Stomach (tissue), 8 donors: ENCODE measurements at regions not wholly inside any gene's neighbourhood (a gene's known extent, or its start where the extent isn't known, plus 50 kb on each side); places are given as distances from the start of the nearest gene placed in this dataset.

Experiments
- DNase-seq, 2 donors: peaks; one replicate each; pipeline versions ENCODE4 v3.0.0 to v3.0.0-alpha.2; 2013 to 2019
- H3K27ac ChIP-seq, 5 donors: fragments of 200-600 bp in 4 of 5; sonication (generic) in 4 of 5; one replicate each; pipeline ENCODE4 v1.5.1; 2013 to 2019; ENCODE audit warnings: mild to moderate bottlenecking in 1 of 5, moderate library complexity in 1 of 5
- H3K27me3 ChIP-seq, 3 donors: fragments of 200-600 bp; sonication (generic); one replicate each; pipeline ENCODE4 v1.5.1; 2017 to 2019; ENCODE audit warnings: mixed run types in 1 of 3
- H3K36me3 ChIP-seq, 4 donors: fragments of 200-600 bp; sonication (generic); 1 replicate in 3 of 4; 2 replicates in 1 of 4; pipeline ENCODE4 v1.5.1; 2016 to 2019
- H3K4me1 ChIP-seq, 4 donors: fragments of 200-600 bp; sonication (generic); one replicate each; pipeline ENCODE4 v1.5.1; 2016 to 2019
- H3K4me3 ChIP-seq, 4 donors: fragments of 200-600 bp; sonication (generic) in 3 of 4; one replicate each; pipeline ENCODE4 v1.5.1; 2016 to 2019; ENCODE audit warnings: mild to moderate bottlenecking in 1 of 4
- H3K9me3 ChIP-seq, 4 donors: fragments of 200-600 bp; sonication (generic); one replicate each; pipeline ENCODE4 v1.5.1; 2016 to 2019
- EP300 ChIP-seq: sonication (generic); formaldehyde crosslinking; IDR thresholded peaks from one replicate; pipeline ENCODE4 v1.6.1; 2017; ENCODE audit warnings: antibody characterized with exemption
- POLR2A ChIP-seq, 4 donors: fragments of 450-650 bp; IDR thresholded peaks; one replicate each; pipeline ENCODE4 v1.6.1; 2016; ENCODE audit warnings: antibody characterized with exemption in 4 of 4, control low read depth in 2 of 4, mild to moderate bottlenecking in 1 of 4, moderate library complexity in 1 of 4
- POLR2AphosphoS5 ChIP-seq, 3 donors: sonication (generic); formaldehyde crosslinking; IDR thresholded peaks; one replicate each; pipeline ENCODE4 v1.6.1; 2016; ENCODE audit warnings: antibody characterized with exemption in 3 of 3
- WGBS, 5 donors: extraction: QIAGEN DNeasy Blood & Tissue Kit in 3 of 5; methylation state at CpG; one replicate each; pipeline versions ENCODE4 v1.1.5 to v1.1.7; 2013 to 2018; 5-methylcytosine and 5-hydroxymethylcytosine counted together
- intact Hi-C: fragments of 100-400 bp; cut with DNase I; formaldehyde crosslinking; loops from one replicate; pipeline ENCODE4 v1.15.1; 2023; ENCODE audit warnings: low total_unique reads
- TF ChIP-seq, protein P1 (sequence below), 7 experiments: fragments of 450-650 bp in 4 of 7; fragments of 200-600 bp in 3 of 7; sonication (generic) in 3 of 7; IDR thresholded peaks; one replicate each; pipeline ENCODE4 v1.5.1; 2016 to 2019; ENCODE audit warnings: antibody characterized with exemption in 7 of 7, control low read depth in 2 of 7, mild to moderate bottlenecking in 1 of 7
- donor health status: healthy with polysubstance abuse.
- donor health status: Bipolar disorder and iron deficiency.
- donor health status: healthy.

DNA sequence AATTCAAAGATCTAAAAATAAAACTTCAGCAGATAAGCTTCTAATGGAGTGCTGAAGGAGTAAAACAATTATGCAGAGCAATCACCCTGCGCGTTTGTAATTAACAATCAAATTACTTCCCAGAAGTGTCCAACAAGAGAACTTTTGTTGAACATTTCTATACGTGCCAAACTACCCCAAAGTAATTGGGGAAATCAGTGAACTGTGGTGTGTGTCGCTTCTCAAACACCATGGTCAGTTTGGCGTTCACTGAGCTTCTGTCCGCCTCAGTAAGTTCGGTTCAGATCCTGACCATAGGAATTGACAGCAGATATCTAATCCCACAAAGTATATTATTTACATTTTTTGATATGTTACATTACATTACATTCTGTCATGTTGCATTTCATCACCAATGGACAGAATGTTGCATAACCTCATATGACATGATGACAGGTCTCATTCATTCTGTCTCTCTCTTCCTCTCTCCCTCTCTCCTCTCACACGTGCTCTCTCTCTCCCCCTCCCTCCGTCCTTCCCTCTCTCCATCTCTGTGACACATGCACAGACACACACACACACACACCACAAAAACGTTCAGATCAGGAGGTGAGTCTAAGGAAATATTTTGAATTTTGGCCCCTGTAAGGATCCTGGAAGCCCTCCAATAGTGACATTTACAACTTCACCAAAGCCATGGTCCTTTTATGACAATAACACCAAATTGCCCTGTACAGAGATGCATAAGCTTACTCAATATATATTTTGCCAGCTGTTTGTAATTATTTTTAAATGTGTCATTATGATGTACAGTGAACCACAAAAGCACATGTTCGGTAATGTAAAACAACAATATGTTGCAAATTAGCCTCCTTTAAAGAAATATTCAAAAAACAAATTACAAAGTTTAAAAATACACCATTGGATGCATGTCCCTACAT is 269.2 kb downstream of the FIGN start:
- DNase-seq = no peak
- no peaks in the 10 kb centered on the region for H3K9me3 ChIP-seq
- no peak overlapping the region for H3K27ac ChIP-seq
- intact Hi-C loops = no loop called here
- H3K36me3 ChIP-seq = no peaks in the 10 kb centered on the region
- no peaks in the 10 kb centered on the region for H3K27me3 ChIP-seq
- H3K4me1 ChIP-seq = peaks cover 0 to 4% (median 0%) of the 10 kb centered on the region in 4 donors
- TF ChIP-seq POLR2AphosphoS5 (IDR thresholded peaks at IDR 0.05) (no peak), POLR2A (IDR thresholded peaks at IDR 0.05) (no peak)
- TF ChIP-seq, protein P1, sequence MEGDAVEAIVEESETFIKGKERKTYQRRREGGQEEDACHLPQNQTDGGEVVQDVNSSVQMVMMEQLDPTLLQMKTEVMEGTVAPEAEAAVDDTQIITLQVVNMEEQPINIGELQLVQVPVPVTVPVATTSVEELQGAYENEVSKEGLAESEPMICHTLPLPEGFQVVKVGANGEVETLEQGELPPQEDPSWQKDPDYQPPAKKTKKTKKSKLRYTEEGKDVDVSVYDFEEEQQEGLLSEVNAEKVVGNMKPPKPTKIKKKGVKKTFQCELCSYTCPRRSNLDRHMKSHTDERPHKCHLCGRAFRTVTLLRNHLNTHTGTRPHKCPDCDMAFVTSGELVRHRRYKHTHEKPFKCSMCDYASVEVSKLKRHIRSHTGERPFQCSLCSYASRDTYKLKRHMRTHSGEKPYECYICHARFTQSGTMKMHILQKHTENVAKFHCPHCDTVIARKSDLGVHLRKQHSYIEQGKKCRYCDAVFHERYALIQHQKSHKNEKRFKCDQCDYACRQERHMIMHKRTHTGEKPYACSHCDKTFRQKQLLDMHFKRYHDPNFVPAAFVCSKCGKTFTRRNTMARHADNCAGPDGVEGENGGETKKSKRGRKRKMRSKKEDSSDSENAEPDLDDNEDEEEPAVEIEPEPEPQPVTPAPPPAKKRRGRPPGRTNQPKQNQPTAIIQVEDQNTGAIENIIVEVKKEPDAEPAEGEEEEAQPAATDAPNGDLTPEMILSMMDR (IDR thresholded peaks at IDR 0.05) = no peak
- WGBS, 5 donors = 72 to 76% (median 75%) methylated on average over 11 of the region's 11 CpGs
- H3K4me3 ChIP-seq = no peak overlapping the region

DNA sequence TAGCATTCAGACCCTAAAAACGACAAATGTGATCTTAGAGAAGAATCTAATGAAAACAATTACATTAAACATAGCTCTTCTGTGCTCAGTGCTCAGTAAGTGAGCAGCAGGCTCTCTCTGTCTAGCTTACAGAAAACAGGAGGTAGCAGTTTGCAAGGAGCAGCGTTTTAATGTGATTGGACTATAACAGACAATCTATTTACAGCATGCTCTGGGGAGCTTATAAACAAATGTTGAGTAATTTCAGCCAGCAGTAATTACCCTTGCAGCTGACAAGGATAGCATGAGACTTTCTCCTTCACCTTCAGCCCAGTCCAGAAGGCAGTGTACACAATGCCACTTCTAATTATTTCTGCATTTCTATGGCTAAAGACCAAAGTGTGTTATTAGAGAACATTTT is 270.4 kb downstream of the FIGN start:
- H3K4me1 ChIP-seq = peaks cover 0 to 4% (median 0%) of the 10 kb centered on the region in 4 donors
- 14 to 32% (median 20%) methylated on average over 2 of the region's 2 CpGs for WGBS, 5 donors
- H3K9me3 ChIP-seq = no peaks in the 10 kb centered on the region
- no peak for TF ChIP-seq POLR2A (IDR thresholded peaks at IDR 0.05)
- no peak for TF ChIP-seq POLR2AphosphoS5 (IDR thresholded peaks at IDR 0.05)
- no peak for TF ChIP-seq EP300
- TF ChIP-seq, protein P1 (IDR thresholded peaks at IDR 0.05) = no peak
- no peaks in the 10 kb centered on the region for H3K27me3 ChIP-seq
- DNase-seq = peak in 1 of 2 donors; percentile 55
- H3K27ac ChIP-seq = no peak overlapping the region
- intact Hi-C loops = no loop called here
- H3K36me3 ChIP-seq = no peaks in the 10 kb centered on the region
- no peak overlapping the region for H3K4me3 ChIP-seq

DNA sequence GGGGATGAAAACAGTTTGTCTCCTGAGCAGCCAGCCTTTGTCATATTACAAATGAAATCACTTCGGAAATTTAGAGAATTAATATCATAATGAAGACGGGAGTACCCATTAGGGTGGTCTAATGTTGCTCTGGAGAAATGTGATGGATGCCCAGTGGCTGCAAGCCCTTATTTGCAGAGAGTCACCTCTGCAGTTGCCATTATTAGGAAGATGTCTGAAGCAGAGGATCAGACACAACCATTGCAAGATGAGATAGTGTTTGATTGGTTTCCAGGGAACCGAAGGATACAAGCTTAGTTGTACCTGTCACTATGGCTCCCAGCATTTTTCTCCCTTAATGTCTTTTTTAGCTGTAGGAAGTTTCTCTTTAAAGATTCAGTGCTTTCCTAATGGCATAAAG is 272.4 kb downstream of the FIGN start:
- H3K36me3 ChIP-seq = no peaks in the 10 kb centered on the region
- no peak for DNase-seq
- peaks cover 0 to 4% (median 0%) of the 10 kb centered on the region in 4 donors for H3K4me1 ChIP-seq
- no peaks in the 10 kb centered on the region for H3K9me3 ChIP-seq
- no peak overlapping the region for H3K4me3 ChIP-seq
- H3K27ac ChIP-seq = no peak overlapping the region
- 91 to 97% (median 95%) methylated on average over 3 of the region's 3 CpGs for WGBS, 5 donors
- no peaks in the 10 kb centered on the region for H3K27me3 ChIP-seq
- intact Hi-C loops = no loop called here
- no peak for TF ChIP-seq POLR2A (IDR thresholded peaks at IDR 0.05)
- TF ChIP-seq EP300 = no peak

DNA sequence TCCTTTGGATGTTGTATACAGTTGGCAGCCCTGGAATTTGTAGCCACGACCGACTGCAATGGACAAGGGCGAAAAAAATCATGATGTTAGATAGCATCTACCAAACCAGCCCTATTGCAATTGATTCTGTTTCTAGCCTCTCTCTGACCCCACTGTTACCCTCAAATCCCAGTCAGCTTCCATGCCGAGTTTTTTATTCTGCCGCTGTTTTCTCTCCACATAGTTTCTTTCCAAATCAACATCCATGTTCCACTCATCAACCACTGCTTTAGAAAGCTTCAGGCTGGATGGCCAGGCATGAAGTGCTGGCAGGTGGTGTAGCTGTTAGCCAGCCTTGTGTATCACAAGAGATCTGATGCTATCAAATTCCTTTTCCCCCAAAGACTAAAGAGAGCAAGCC is 272.8 kb downstream of the FIGN start:
- intact Hi-C loops = no loop called here

More for the DNA sequence above, 272.8 kb downstream of the FIGN start:
- no peak overlapping the region for H3K27ac ChIP-seq
- H3K4me1 ChIP-seq = peaks cover 0 to 4% (median 0%) of the 10 kb centered on the region in 4 donors
- TF ChIP-seq EP300 = no peak
- TF ChIP-seq, protein P1 (IDR thresholded peaks at IDR 0.05) = no peak
- no peak for TF ChIP-seq POLR2A (IDR thresholded peaks at IDR 0.05)
- no peak for DNase-seq
- H3K4me3 ChIP-seq = no peak overlapping the region
- H3K36me3 ChIP-seq = no peaks in the 10 kb centered on the region
- no peaks in the 10 kb centered on the region for H3K9me3 ChIP-seq
- no peaks in the 10 kb centered on the region for H3K27me3 ChIP-seq
- WGBS, 5 donors = 86 to 97% (median 93%) methylated on average over 5 of the region's 5 CpGs
